H9 (cell line): ENCODE measurements at regions not wholly inside any gene's neighbourhood (a gene's known extent, or its start where the extent isn't known, plus 50 kb on each side); places are given as distances from the start of the nearest gene placed in this dataset.

Experiments used
- DNase-seq: peaks from one replicate; pipeline ENCODE4 v3.0.0-alpha.2; 2017
- H2AFZ ChIP-seq: one replicate; pipeline ENCODE4 v1.6.1; 2013; ENCODE audit warnings: mild to moderate bottlenecking, low read length, control low read depth, moderate library complexity
- H2AK5ac ChIP-seq: 2 replicates; pipeline ENCODE4 v1.6.1; 2013; ENCODE audit warnings: low read length, control low read depth, mixed read lengths; ENCODE audit not compliant: insufficient read length
- H2BK120ac ChIP-seq: one replicate; pipeline ENCODE4 v1.6.1; 2013; ENCODE audit warnings: low read depth, mild to moderate bottlenecking, low read length, control low read depth, inconsistent platforms; ENCODE audit not compliant: poor library complexity, severe bottlenecking
- H2BK12ac ChIP-seq: 2 replicates; pipeline ENCODE4 v1.6.1; 2013; ENCODE audit warnings: low read length, control low read depth, mixed read lengths, low read depth; ENCODE audit not compliant: insufficient read length
- H2BK15ac ChIP-seq: 2 replicates; pipeline ENCODE4 v1.6.1; 2013; ENCODE audit warnings: low read depth, low read length, control low read depth
- H2BK20ac ChIP-seq: one replicate; pipeline ENCODE4 v1.6.1; 2013; ENCODE audit warnings: low read depth, mild to moderate bottlenecking, low read length, control low read depth, inconsistent platforms; ENCODE audit not compliant: poor library complexity, severe bottlenecking
- H2BK5ac ChIP-seq: 2 replicates; pipeline ENCODE4 v1.6.1; 2013; ENCODE audit warnings: low read length, control low read depth, mixed read lengths; ENCODE audit not compliant: insufficient read length
- H3K14ac ChIP-seq: 2 replicates; pipeline ENCODE4 v1.6.1; 2013; ENCODE audit warnings: low read length, control low read depth; ENCODE audit not compliant: insufficient read depth
- H3K18ac ChIP-seq: 2 replicates; pipeline ENCODE4 v1.6.1; 2013; ENCODE audit warnings: low read depth, mild to moderate bottlenecking, mixed read lengths, low read length, control low read depth; ENCODE audit not compliant: insufficient read length
- H3K23ac ChIP-seq: 2 replicates; pipeline ENCODE4 v1.6.1; 2013; ENCODE audit warnings: low read length, control low read depth, mixed read lengths, low read depth; ENCODE audit not compliant: insufficient read length
- H3K23me2 ChIP-seq: 2 replicates; pipeline ENCODE4 v1.6.1; 2013; ENCODE audit warnings: low read depth, mild to moderate bottlenecking, mixed read lengths, low read length, control low read depth; ENCODE audit not compliant: insufficient read length, poor library complexity, severe bottlenecking
- H3K27ac ChIP-seq: 2 replicates; pipeline ENCODE4 v1.5.1; 2013; ENCODE audit warnings: low read length, control low read depth, mixed read lengths, low read depth; ENCODE audit not compliant: insufficient read length
- H3K27me3 ChIP-seq: 2 replicates; pipeline ENCODE4 v1.6.1; 2013; ENCODE audit warnings: low read length, control low read depth, inconsistent platforms; ENCODE audit not compliant: insufficient read depth
- H3K4ac ChIP-seq: 2 replicates; pipeline ENCODE4 v1.6.1; 2013; ENCODE audit warnings: low read depth, mild to moderate bottlenecking, control low read depth, inconsistent platforms, low read length, moderate library complexity
- H3K4me1 ChIP-seq: 2 replicates; pipeline ENCODE4 v1.6.1; 2013; ENCODE audit warnings: low read length, control low read depth, inconsistent platforms; ENCODE audit not compliant: insufficient read depth
- H3K4me2 ChIP-seq: 2 replicates; pipeline ENCODE4 v1.6.1; 2013; ENCODE audit warnings: low read length, control low read depth, mixed read lengths; ENCODE audit not compliant: insufficient read length, insufficient read depth
- H3K56ac ChIP-seq: 2 replicates; pipeline ENCODE4 v1.6.1; 2013; ENCODE audit warnings: low read depth, mild to moderate bottlenecking, mixed read lengths, low read length, control low read depth; ENCODE audit not compliant: insufficient read length
- H3K79me1 ChIP-seq: 2 replicates; pipeline ENCODE4 v1.6.1; 2013; ENCODE audit warnings: low read depth, mild to moderate bottlenecking, moderate library complexity, low read length, control low read depth, inconsistent platforms; ENCODE audit not compliant: insufficient read depth, poor library complexity, severe bottlenecking
- H3K79me2 ChIP-seq: 2 replicates; pipeline ENCODE4 v1.6.1; 2013; ENCODE audit warnings: low read length, control low read depth, inconsistent platforms; ENCODE audit not compliant: insufficient read depth
- H3K9ac ChIP-seq: 2 replicates; pipeline ENCODE4 v1.6.1; 2013; ENCODE audit warnings: low read length, control low read depth, mixed read lengths; ENCODE audit not compliant: insufficient read length; ENCODE audit errors: extremely low read depth
- H3K9me3 ChIP-seq: one replicate; pipeline ENCODE4 v1.6.1; 2013; ENCODE audit warnings: low read depth, low read length, inconsistent platforms; ENCODE audit not compliant: control insufficient read depth
- H3T11ph ChIP-seq: one replicate; pipeline ENCODE4 v1.6.1; 2013; ENCODE audit warnings: mild to moderate bottlenecking, low read length, control low read depth, inconsistent platforms
- H4K20me1 ChIP-seq: one replicate; pipeline ENCODE4 v1.6.1; 2013; ENCODE audit not compliant: control insufficient read depth, insufficient read length, insufficient read depth
- H4K5ac ChIP-seq: 2 replicates; pipeline ENCODE4 v1.6.1; 2013; ENCODE audit warnings: low read depth, mild to moderate bottlenecking, mixed read lengths, low read length, control low read depth; ENCODE audit not compliant: insufficient read length
- H4K8ac ChIP-seq: replicated peaks from 2 replicates; pipeline ENCODE4 v1.6.1; 2013; ENCODE audit warnings: low read length, control low read depth, mixed read lengths, low read depth; ENCODE audit not compliant: insufficient read length
- H4K91ac ChIP-seq: 2 replicates; pipeline ENCODE4 v1.6.1; 2013; ENCODE audit warnings: low read depth, mild to moderate bottlenecking, moderate library complexity, mixed read lengths, low read length, control low read depth; ENCODE audit not compliant: insufficient read length
- H3K27ac Mint-ChIP-seq, 3 experiments: 2 replicates in 2 of 3; 3 replicates in 1 of 3; pipeline ENCODE4 v1.8.0; 2020 to 2021; ENCODE audit warnings: mixed read lengths in 3 of 3, mild to moderate bottlenecking in 1 of 3, moderate library complexity in 1 of 3
- H3K27me3 Mint-ChIP-seq: 2 replicates; pipeline ENCODE4 v1.8.0; 2021; ENCODE audit warnings: low read depth, mild to moderate bottlenecking, moderate library complexity, mixed read lengths
- H3K36me3 Mint-ChIP-seq, 3 experiments: 2 replicates in 2 of 3; 3 replicates in 1 of 3; pipeline ENCODE4 v1.8.0; 2020 to 2021; ENCODE audit warnings: low read depth in 3 of 3, mixed read lengths in 3 of 3; ENCODE audit not compliant: insufficient read depth in 1 of 3
- H3K4me1 Mint-ChIP-seq, 2 experiments: 2 replicates each; pipeline ENCODE4 v1.8.0; 2020; ENCODE audit warnings: mixed read lengths in 2 of 2
- H3K4me3 Mint-ChIP-seq, 2 experiments: 2 replicates in 1 of 2; 3 replicates in 1 of 2; pipeline ENCODE4 v1.8.0; 2020 to 2021; ENCODE audit warnings: mild to moderate bottlenecking in 2 of 2, mixed read lengths in 2 of 2, moderate library complexity in 1 of 2
- H3K9me3 Mint-ChIP-seq, 2 experiments: 2 replicates in 1 of 2; 3 replicates in 1 of 2; pipeline ENCODE4 v1.8.0; 2020; ENCODE audit warnings: mild to moderate bottlenecking in 2 of 2, mixed read lengths in 2 of 2, moderate library complexity in 1 of 2
- WGBS: extraction: QIAGEN DNeasy Blood & Tissue Kit; methylation state at CpG from one replicate; pipeline ENCODE4 v1.1.7; 2013; ENCODE audit warnings: missing lambda C conversion rate, low lambda C conversion rate, mixed read lengths; ENCODE audit not compliant: insufficient read length; ENCODE audit errors: extremely low coverage; 5-methylcytosine and 5-hydroxymethylcytosine counted together
- TF ChIP-seq, protein P1 (sequence below): fragments of 200-600 bp; sonication (generic); conservative IDR thresholded peaks from 3 replicates; pipeline ENCODE4 v1.8.0; 2021; ENCODE audit warnings: antibody characterized with exemption, mild to moderate bottlenecking

DNA sequence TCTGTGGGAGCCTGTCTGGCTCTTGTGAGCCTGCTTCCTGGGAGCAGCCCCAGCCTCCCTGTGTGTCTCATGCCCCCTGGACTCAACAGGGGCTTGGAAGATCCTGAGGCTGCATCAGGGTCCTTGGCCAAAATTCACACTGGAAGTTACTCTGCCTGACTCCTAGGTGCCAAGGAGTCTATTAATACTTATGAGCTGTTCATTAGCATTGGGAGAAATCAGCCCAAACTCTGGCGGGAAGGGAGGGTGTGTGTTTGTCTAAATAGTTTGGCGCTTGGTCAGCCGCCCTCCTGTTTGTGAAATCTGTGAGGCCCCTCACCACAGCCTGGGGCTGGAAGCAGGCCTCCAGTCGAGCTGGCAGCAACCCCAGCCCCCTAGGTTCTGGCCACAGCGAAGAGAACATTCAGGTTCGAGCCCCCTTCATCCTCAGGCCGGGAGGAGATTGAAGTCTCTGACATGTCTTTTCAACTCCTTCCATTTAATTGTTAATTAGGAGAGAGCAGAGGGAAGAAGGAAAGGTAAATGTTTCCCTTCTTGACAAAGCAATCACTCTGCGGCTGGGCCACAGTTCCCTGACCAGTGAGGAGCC, 82.1 kb upstream of the F3 start:
- Histone ChIP-seq H3K14ac (0 out of 2 replicates have a peak overlapping the region, but pooled peaks have one; percentile 45), H3K27ac (no peak overlapping the region), H3K79me2 (no peaks in the 10 kb centered on the region), H3K27me3 (no peaks in the 10 kb centered on the region; the same call in 1 of the 2 replicates), H2BK5ac (no peak overlapping the region), H3K9ac (no peak overlapping the region), H3K79me1 (no peaks in the 10 kb centered on the region), H2BK20ac (no peak overlapping the region), H3K56ac (no peak overlapping the region), H4K5ac (no peak overlapping the region), H2AFZ (no peak overlapping the region), H3K23me2 (no peaks in the 10 kb centered on the region), H2BK12ac (no peak overlapping the region), H3K4ac (no peak overlapping the region), H2AK5ac (no peak overlapping the region), H4K91ac (no peak overlapping the region), H3K23ac (no peak overlapping the region), H3T11ph (no peak overlapping the region), H2BK120ac (no peak overlapping the region), H2BK15ac (no peak overlapping the region), H3K4me1 (peaks cover 5% of the 10 kb centered on the region; the same call in 1 of the 2 replicates), H4K8ac (no peak overlapping the region), H3K18ac (no peak overlapping the region), H3K9me3 (no peaks in the 10 kb centered on the region), H3K4me2 (no peak overlapping the region), H4K20me1 (no peaks in the 10 kb centered on the region)
- Mint-ChIP-seq H3K9me3 (0 out of 5 replicates have a peak, but pooled peaks cover 0 to 2% of the 10 kb centered on the region in 2 experiments), H3K36me3 (peaks cover 0 to under 1% (median 0%) of the 10 kb centered on the region in 3 experiments; a peak in 1 of 7 replicates), H3K27ac (peak overlapping the region in 2 of 3 experiments; percentile 91 to 96; a peak in 5 of 7 replicates), H3K27me3 (peaks cover 5% of the 10 kb centered on the region; the same call in 1 of the 2 replicates), H3K4me3 (peak overlapping the region in 1 of 2 experiments; percentile 22; a peak in 1 of 5 replicates), H3K4me1 (peaks cover 49 to 60% of the 10 kb centered on the region in 2 experiments)
- no CpG with 5 or more reads among the region's 8 CpGs for WGBS
- TF ChIP-seq, protein P1, sequence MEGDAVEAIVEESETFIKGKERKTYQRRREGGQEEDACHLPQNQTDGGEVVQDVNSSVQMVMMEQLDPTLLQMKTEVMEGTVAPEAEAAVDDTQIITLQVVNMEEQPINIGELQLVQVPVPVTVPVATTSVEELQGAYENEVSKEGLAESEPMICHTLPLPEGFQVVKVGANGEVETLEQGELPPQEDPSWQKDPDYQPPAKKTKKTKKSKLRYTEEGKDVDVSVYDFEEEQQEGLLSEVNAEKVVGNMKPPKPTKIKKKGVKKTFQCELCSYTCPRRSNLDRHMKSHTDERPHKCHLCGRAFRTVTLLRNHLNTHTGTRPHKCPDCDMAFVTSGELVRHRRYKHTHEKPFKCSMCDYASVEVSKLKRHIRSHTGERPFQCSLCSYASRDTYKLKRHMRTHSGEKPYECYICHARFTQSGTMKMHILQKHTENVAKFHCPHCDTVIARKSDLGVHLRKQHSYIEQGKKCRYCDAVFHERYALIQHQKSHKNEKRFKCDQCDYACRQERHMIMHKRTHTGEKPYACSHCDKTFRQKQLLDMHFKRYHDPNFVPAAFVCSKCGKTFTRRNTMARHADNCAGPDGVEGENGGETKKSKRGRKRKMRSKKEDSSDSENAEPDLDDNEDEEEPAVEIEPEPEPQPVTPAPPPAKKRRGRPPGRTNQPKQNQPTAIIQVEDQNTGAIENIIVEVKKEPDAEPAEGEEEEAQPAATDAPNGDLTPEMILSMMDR: no peak
- DNase-seq: no peak
